Astrocyte of the spinal cord (primary cell): ENCODE measurements at regions not wholly inside any gene's neighbourhood (a gene's known extent, or its start where the extent isn't known, plus 50 kb on each side); places are given as distances from the start of the nearest gene placed in this dataset.
A peak's percentile ranks its signal among the peaks of the same experiment; 100 is the strongest.
"Not testable (repeated sequence)": the region's sequence is repeated elsewhere in the genome, so short reads cannot be mapped to it uniquely, and the experiment has no call there.

Source experiments
- DNase-seq: peaks from one replicate; pipeline ENCODE4 v3.0.0; 2011; ENCODE audit warnings: low read depth, low spot score
- H3K4me3 ChIP-seq: 2 replicates; pipeline ENCODE4 v1.5.1; 2011; ENCODE audit warnings: low read depth, mild to moderate bottlenecking, low read length, moderate library complexity
- in situ Hi-C: cut with HindIII; loops from 2 replicates; pipeline ENCODE4 v1.10.0; 2017; ENCODE audit warnings: low sequenced_read_pairs
- TF ChIP-seq, protein P1 (sequence below): IDR thresholded peaks from 2 replicates; pipeline ENCODE4 v1.5.1; 2012; ENCODE audit warnings: low read depth, mild to moderate bottlenecking, low read length, inconsistent platforms

DNA sequence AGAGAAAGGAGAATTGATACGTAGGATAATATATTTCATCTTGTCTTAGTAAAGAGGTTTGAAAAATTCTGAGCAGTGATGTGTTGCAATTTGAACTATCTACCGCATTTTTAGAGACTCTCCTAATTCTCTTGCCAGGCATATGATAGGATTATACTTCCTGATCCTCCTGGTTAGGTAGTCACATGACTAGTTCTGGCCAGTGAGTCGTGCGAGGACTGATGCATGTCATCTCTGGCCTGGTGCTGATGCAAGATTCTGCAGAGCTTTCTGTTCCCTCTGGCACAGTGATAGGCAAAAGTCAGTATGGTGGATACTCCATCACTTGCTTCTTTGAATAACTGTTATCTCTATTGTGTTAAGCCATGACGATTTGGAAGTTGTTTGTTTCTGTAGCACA, 277.6 kb upstream of the NAALADL2 start:
- no peak for DNase-seq
- in situ Hi-C loops = no loop called here
- no peak overlapping the region for H3K4me3 ChIP-seq
- TF ChIP-seq, protein P1, sequence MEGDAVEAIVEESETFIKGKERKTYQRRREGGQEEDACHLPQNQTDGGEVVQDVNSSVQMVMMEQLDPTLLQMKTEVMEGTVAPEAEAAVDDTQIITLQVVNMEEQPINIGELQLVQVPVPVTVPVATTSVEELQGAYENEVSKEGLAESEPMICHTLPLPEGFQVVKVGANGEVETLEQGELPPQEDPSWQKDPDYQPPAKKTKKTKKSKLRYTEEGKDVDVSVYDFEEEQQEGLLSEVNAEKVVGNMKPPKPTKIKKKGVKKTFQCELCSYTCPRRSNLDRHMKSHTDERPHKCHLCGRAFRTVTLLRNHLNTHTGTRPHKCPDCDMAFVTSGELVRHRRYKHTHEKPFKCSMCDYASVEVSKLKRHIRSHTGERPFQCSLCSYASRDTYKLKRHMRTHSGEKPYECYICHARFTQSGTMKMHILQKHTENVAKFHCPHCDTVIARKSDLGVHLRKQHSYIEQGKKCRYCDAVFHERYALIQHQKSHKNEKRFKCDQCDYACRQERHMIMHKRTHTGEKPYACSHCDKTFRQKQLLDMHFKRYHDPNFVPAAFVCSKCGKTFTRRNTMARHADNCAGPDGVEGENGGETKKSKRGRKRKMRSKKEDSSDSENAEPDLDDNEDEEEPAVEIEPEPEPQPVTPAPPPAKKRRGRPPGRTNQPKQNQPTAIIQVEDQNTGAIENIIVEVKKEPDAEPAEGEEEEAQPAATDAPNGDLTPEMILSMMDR = no peak

DNA sequence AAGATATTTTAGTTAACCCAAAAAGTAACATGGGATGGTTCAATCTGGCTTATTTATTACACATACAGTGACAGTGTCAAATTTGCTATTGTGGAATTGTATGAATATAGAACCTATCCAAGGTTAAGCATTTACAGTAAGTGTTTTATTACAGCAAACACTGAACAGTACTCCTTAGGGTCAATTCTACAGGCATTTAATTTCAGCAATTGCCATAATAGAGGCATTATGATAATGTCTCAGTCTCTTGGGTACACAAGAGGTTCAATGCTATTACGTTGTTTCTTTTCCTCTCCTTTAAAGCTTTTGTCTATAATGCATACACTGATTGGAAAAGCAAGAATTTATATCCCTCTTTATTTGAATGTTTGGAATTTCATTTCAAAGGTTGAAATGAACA, 275.7 kb upstream of the NAALADL2 start:
- DNase-seq = no peak
- TF ChIP-seq, protein P1 = no peak
- H3K4me3 ChIP-seq = no peak overlapping the region
- in situ Hi-C loops = no loop called here

DNA sequence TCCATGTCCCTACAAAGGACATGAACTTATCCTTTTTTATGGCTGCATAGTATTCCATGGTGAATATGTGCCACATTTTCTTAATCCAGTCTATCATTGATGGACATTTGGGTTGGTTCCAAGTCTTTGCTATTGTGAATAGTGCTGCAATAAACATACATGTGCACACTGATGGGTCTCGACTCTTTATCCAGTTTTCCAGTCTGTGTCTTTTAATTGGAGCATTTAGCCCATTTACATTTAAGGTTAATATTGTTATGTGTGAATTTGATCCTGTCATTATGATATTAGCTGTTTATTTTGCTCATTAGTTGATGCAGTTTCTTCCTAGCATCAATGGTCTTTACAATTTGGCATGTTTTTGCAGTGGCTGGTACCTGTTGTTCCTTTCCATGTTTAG, 272.0 kb upstream of the NAALADL2 start:
- in situ Hi-C loops, DNase-seq: not testable (repeated sequence)

DNA sequence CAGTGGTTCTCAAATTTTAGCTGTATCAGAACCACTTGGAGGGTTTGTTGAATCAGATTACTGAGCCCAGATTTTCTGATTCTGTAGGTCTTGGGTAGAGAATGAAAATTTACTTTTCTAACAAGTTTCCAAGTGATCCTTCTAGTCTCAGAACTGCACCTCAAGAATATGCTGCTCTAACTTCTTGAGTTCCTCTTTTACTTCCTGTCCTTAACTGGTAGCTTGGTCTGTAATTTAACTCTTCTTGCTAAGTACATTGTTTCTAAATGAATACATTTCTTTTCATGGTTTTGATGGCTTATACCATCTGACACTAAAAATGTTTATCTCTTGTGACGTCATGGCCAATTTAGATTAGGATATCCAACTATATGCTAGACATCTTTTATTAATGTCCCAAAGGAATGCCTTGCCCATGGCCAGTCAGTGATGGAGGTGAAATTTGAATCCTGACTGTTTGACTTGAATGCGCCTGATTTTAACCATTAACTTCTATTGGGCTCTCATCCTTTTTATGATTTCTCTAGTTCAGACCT, 262.6 kb upstream of the NAALADL2 start:
- in situ Hi-C loops = no loop called here
- no peak overlapping the region for H3K4me3 ChIP-seq
- DNase-seq = no peak
- TF ChIP-seq, protein P1 = no peak

More for the DNA sequence above, 272.0 kb upstream of the NAALADL2 start:
- H3K4me3 ChIP-seq = not testable (repeated sequence)

DNA sequence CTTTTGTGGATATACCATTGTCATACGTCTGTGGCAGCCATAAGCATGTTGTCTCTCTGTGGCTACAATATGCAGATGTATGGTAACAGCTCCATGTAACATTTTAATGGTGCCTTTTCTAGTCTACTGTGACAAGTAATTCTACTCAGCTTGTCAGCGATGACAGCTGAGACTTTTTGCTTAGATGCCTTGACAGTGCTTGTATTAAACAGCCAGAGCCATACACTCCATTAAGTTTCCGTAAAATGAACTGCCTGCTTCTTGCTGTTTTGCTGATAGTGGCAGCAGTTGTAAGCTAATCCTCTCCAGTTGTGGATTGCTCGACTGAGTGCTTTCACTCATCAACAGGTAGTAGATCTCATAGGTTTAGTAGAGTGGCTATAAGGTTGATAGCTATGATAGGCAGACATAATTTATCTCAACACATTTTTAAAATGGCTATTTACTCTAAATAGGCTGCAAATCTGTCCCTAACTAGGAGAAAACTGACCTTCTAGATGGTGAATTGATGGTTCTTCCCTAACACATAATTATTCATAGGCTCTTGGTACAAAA, 260.2 kb upstream of the NAALADL2 start:
- TF ChIP-seq, protein P1 = no peak
- no peak overlapping the region for H3K4me3 ChIP-seq
- in situ Hi-C loops = no loop called here
- no peak for DNase-seq

DNA sequence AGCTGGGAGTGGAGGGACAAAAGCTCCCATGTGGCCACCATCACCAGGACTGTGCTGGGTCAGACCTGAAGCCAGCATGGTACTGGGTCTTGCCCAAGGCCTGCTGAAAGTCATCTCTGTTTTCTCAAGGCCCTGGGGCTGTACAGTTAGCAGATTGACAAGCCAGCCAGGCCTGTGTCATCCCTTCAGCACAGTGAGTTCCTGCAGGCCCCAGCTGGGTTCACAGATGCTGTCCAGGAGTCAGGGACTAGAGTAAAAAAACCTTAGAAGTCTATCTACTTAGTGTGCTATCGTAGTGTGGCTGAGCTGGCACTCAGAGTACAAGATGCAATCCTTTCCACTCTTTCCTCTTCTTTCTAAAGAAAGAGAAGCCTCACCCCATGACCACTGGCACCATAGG, 246.0 kb upstream of the NAALADL2 start:
- no peak for DNase-seq
- H3K4me3 ChIP-seq = no peak overlapping the region
- in situ Hi-C loops = no loop called here
- TF ChIP-seq, protein P1 = no peak

DNA sequence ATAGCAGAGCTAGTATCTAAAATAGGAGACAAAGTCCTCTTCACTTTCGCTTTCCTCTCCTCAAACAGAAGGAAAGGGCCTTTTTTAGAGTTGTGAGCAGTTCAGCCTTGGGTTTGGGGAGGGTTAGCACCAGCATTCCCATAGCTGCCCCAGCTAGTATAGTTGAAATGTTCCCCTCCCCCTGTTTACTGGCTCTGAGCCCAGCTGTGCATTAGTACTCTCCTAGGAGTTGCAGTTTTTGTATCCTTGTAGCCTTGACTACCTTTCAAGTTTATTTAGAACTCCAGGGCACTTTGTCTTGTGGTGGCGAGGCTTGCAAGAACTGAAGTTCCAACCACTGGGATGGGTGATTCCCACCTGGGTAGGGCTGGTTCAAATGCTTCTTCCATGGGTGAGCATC, 245.1 kb upstream of the NAALADL2 start:
- TF ChIP-seq, protein P1 = no peak
- in situ Hi-C loops = no loop called here
- peak; percentile 18 for DNase-seq
- H3K4me3 ChIP-seq = no peak overlapping the region
